Endodermal cell (in vitro differentiated cells): ENCODE measurements at regions not wholly inside any gene's neighbourhood (a gene's known extent, or its start where the extent isn't known, plus 50 kb on each side); places are given as distances from the start of the nearest gene placed in this dataset.
"Not testable (repeated sequence)": the region's sequence is repeated elsewhere in the genome, so short reads cannot be mapped to it uniquely, and the experiment has no call there.

ENCODE experiments used
- DNase-seq: peaks from one replicate; pipeline ENCODE4 v3.0.0-alpha.2; 2017
- H3K27ac ChIP-seq: 2 replicates; pipeline ENCODE4 v1.5.1; 2013; ENCODE audit warnings: mild to moderate bottlenecking, low read depth, low read length, moderate library complexity
- H3K27me3 ChIP-seq: 2 replicates; pipeline ENCODE4 v1.6.1; 2013; ENCODE audit warnings: mild to moderate bottlenecking, low read length, moderate library complexity; ENCODE audit not compliant: insufficient read depth, control insufficient read depth, poor library complexity, severe bottlenecking
- H3K36me3 ChIP-seq: 2 replicates; pipeline ENCODE4 v1.7.0; 2013; ENCODE audit warnings: mild to moderate bottlenecking, low read length, moderate library complexity; ENCODE audit not compliant: control insufficient read depth, insufficient read depth
- H3K4me1 ChIP-seq: one replicate; pipeline ENCODE4 v1.7.0; 2013; ENCODE audit warnings: low read length; ENCODE audit not compliant: control insufficient read depth, insufficient read depth
- H3K4me3 ChIP-seq: 2 replicates; pipeline ENCODE4 v1.5.1; 2013; ENCODE audit warnings: mild to moderate bottlenecking, low read length, moderate library complexity
- H3K9ac ChIP-seq: 2 replicates; pipeline ENCODE4 v1.6.1; 2013; ENCODE audit warnings: mild to moderate bottlenecking, low read length, moderate library complexity; ENCODE audit not compliant: poor library complexity, severe bottlenecking; ENCODE audit errors: extremely low read depth
- H3K9me3 ChIP-seq: 2 replicates; pipeline ENCODE4 v1.6.1; 2013; ENCODE audit warnings: mild to moderate bottlenecking, low read length, moderate library complexity; ENCODE audit not compliant: control insufficient read depth
- H3K27ac Mint-ChIP-seq: 2 replicates; pipeline ENCODE4 v1.8.0; 2020; ENCODE audit warnings: mixed read lengths
- H3K27me3 Mint-ChIP-seq: 2 replicates; pipeline ENCODE4 v1.8.0; 2021; ENCODE audit warnings: mild to moderate bottlenecking, mixed read lengths; ENCODE audit not compliant: insufficient read depth
- H3K36me3 Mint-ChIP-seq: 2 replicates; pipeline ENCODE4 v1.8.0; 2020; ENCODE audit warnings: low read depth, mixed read lengths
- H3K4me1 Mint-ChIP-seq: 2 replicates; pipeline ENCODE4 v1.8.0; 2020; ENCODE audit warnings: mixed read lengths
- H3K4me3 Mint-ChIP-seq: 2 replicates; pipeline ENCODE4 v1.8.0; 2020; ENCODE audit warnings: mild to moderate bottlenecking, moderate library complexity, mixed read lengths
- H3K9me3 Mint-ChIP-seq: 2 replicates; pipeline ENCODE4 v1.8.0; 2020; ENCODE audit warnings: mild to moderate bottlenecking, mixed read lengths
- CTCF ChIP-seq: fragments of 200-600 bp; sonication (generic); conservative IDR thresholded peaks from 2 replicates; pipeline ENCODE4 v1.5.0; 2021; ENCODE audit warnings: antibody characterized with exemption, mild to moderate bottlenecking
- WGBS, 2 experiments: methylation state at CpG; one replicate each; pipeline versions ENCODE4 v1.1.5 to v1.1.7; 2013; ENCODE audit warnings: missing lambda C conversion rate in 2 of 2, mixed read lengths in 1 of 2; ENCODE audit not compliant: insufficient coverage in 1 of 2, insufficient read length in 1 of 2; 5-methylcytosine and 5-hydroxymethylcytosine counted together

- H3K4me3 ChIP-seq, result no peak overlapping the region
- Mint-ChIP-seq H3K4me1 (peaks cover 15% of the 10 kb centered on the region), H3K4me3 (no peak overlapping the region), H3K27ac (no peak overlapping the region), H3K9me3 (peaks cover 13% of the 10 kb centered on the region), H3K36me3 (no peaks in the 10 kb centered on the region), H3K27me3 (peaks cover 2% of the 10 kb centered on the region)
- H3K27me3 ChIP-seq, result no peaks in the 10 kb centered on the region
- H3K36me3 ChIP-seq, result no peaks in the 10 kb centered on the region
- peaks cover 4% of the 10 kb centered on the region for H3K9me3 ChIP-seq
- DNase-seq, result no peak
- H3K27ac ChIP-seq, result no peak overlapping the region
- no peak overlapping the region for H3K9ac ChIP-seq
- no peaks in the 10 kb centered on the region for H3K4me1 ChIP-seq
- TF ChIP-seq CTCF, result no peak
- WGBS, 2 experiments, result 83 to 99% methylated on average over 1 to 2 of the region's 2 CpGs
Observed at GRCh38 chr12:69046363-69046762, 113.4 kb upstream of the CPM start.

- Mint-ChIP-seq H3K4me3 (no peak overlapping the region), H3K4me1 (peaks cover 15% of the 10 kb centered on the region), H3K36me3 (no peaks in the 10 kb centered on the region), H3K27ac (no peak overlapping the region), H3K27me3 (peaks cover 2% of the 10 kb centered on the region), H3K9me3 (peaks cover 15% of the 10 kb centered on the region)
- 83 to 97% methylated on average over 3 of the region's 3 CpGs for WGBS, 2 experiments
- Histone ChIP-seq H3K9ac (no peak overlapping the region), H3K4me1 (no peaks in the 10 kb centered on the region), H3K4me3 (no peak overlapping the region), H3K9me3 (peaks cover 5% of the 10 kb centered on the region), H3K27ac (no peak overlapping the region), H3K36me3 (no peaks in the 10 kb centered on the region), H3K27me3 (no peaks in the 10 kb centered on the region)
- no peak for TF ChIP-seq CTCF
- peak; percentile 60 for DNase-seq
Observed at GRCh38 chr12:69046920-69047319, 113.9 kb upstream of the CPM start.

DNA sequence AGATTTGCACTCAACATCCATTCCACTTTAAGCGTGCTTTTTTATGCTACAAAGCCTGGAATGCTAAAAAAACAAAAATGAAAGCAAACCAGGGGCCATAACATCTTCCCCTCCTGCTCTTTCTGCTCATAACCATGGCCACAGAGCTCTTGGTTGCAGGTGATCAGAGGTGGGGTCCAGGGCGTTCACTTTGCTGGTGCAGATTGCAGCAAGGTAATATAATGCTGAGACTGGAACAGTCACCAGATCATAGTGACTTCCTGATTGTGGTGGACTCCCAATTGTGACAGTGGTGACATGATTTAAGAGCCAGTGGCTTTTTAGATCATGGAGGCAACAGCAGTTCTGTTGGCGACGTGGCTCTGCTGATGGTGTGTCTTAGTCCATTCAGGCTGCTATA, 115.0 kb upstream of the CPM start:
- Histone ChIP-seq H3K27me3 (no peaks in the 10 kb centered on the region), H3K27ac (no peak overlapping the region), H3K4me3 (no peak overlapping the region), H3K4me1 (peaks cover 4% of the 10 kb centered on the region), H3K36me3 (no peaks in the 10 kb centered on the region), H3K9ac (no peak overlapping the region), H3K9me3 (peaks cover 5% of the 10 kb centered on the region)
- no peak for DNase-seq
- Mint-ChIP-seq H3K27me3 (peaks cover 2% of the 10 kb centered on the region), H3K36me3 (no peaks in the 10 kb centered on the region), H3K27ac (no peak overlapping the region), H3K4me3 (no peak overlapping the region), H3K4me1 (peaks cover 20% of the 10 kb centered on the region), H3K9me3 (peaks cover 15% of the 10 kb centered on the region)
- whole genome bisulfite sequencing, 2 experiments, result 92 to 100% methylated on average over 3 to 4 of the region's 4 CpGs
- no peak for TF ChIP-seq CTCF

DNA sequence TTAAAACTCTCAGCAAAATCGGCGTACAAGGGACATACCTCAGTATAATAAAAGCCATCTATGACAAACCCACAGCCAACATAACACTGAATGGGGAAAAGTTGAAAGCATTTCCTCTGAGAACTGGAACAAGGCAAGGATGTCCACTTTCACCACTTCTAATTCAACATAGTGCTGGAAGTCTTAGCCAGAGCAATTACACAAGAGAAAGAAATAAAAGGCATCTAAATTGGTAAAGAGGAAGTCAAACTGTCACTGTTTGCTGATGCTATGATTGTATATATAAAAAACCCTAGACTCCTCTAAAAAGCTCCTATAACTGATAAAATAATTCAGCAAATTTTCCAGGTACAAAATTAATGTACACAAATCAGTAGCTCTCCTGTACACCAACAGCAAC, 116.9 kb upstream of the CPM start:
- not testable (repeated sequence) for H3K4me1 ChIP-seq, H3K36me3 ChIP-seq, H3K27ac Mint-ChIP-seq, H3K9ac ChIP-seq, H3K27me3 Mint-ChIP-seq, DNase-seq, H3K4me3 Mint-ChIP-seq, H3K27me3 ChIP-seq, H3K4me3 ChIP-seq, H3K27ac ChIP-seq, H3K36me3 Mint-ChIP-seq, H3K9me3 ChIP-seq
- 84% methylated on average over 2 of the region's 2 CpGs; no CpG with 5 or more reads in 1 of the 2 experiments for WGBS, 2 experiments
- Mint-ChIP-seq H3K9me3 (peaks cover 15% of the 10 kb centered on the region), H3K4me1 (peaks cover 33% of the 10 kb centered on the region)
